ENCODE measurements at regions not wholly inside any gene's neighbourhood (a gene's known extent, or its start where the extent isn't known, plus 50 kb on each side); places are given as distances from the start of the nearest gene placed in this dataset.

DNA sequence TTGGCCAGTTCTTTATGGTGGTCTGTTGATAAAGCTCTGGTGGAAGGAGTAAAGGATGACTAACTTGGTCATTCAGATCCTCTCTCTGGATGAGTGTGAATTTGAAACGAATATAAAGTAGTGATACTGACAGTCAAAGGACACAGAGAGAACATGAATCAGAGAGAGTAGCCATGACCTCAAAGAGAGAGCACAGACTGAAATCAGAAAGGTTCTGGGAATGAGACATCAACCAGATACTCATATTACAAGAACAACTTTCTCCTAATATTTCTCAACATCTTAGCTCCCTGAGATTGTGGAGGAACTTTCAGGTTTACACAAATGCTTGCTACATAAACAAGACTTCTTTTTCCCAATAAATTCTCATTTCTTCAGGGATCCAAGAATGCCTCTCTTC is 849.1 kb upstream of the CHAC2 start:
- TF ChIP-seq, protein P1, sequence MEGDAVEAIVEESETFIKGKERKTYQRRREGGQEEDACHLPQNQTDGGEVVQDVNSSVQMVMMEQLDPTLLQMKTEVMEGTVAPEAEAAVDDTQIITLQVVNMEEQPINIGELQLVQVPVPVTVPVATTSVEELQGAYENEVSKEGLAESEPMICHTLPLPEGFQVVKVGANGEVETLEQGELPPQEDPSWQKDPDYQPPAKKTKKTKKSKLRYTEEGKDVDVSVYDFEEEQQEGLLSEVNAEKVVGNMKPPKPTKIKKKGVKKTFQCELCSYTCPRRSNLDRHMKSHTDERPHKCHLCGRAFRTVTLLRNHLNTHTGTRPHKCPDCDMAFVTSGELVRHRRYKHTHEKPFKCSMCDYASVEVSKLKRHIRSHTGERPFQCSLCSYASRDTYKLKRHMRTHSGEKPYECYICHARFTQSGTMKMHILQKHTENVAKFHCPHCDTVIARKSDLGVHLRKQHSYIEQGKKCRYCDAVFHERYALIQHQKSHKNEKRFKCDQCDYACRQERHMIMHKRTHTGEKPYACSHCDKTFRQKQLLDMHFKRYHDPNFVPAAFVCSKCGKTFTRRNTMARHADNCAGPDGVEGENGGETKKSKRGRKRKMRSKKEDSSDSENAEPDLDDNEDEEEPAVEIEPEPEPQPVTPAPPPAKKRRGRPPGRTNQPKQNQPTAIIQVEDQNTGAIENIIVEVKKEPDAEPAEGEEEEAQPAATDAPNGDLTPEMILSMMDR (IDR thresholded peaks at IDR 0.05), result no peak
- no peak for TF ChIP-seq POLR2A (IDR thresholded peaks at IDR 0.05)
